ENCODE measurements at regions not wholly inside any gene's neighbourhood (a gene's known extent, or its start where the extent isn't known, plus 50 kb on each side); places are given as distances from the start of the nearest gene placed in this dataset.

DNA sequence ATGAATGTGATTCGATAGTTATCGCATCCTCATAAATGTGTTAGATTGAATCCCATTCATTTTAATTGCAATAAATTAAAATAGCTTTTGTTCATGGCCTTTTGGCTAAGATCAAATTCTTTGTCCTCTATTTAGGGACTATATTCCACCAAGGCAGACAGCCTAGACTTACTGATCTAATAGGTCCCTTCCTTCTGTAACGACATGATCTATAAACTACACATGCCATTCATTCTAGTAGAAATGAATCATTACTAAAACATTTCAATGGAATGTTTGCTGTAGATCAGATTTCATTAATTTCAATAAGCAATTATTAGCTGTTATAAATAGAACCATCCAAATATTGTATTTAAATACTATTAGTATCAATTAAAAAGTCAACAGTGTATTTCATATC is 526.6 kb upstream of the KLHL1 start:
- H3K27ac ChIP-seq (ENCODE audit: low read depth, low read length) = no peak overlapping the region
- H3K9me3 ChIP-seq (ENCODE audit: insufficient read depth, low read length) = no peaks in the 10 kb centered on the region
- H3K9ac ChIP-seq (ENCODE audit: low read length) = no peak overlapping the region
- H3F3A ChIP-seq (ENCODE audit: insufficient read depth) = no peaks in the 10 kb centered on the region
- H3K79me2 ChIP-seq (ENCODE audit: insufficient read depth, low read length) = no peaks in the 10 kb centered on the region
- no peaks in the 10 kb centered on the region for H3K36me3 ChIP-seq (ENCODE audit: low read length)
- H3K27me3 ChIP-seq (ENCODE audit: low read length) = no peaks in the 10 kb centered on the region
- H2AFZ ChIP-seq (ENCODE audit: low read depth, low read length, severe bottlenecking) = no peak overlapping the region
- no peak for TF ChIP-seq EZH2phosphoT487 (conservative IDR thresholded peaks at IDR 0.05; ENCODE audit: low read length)
- TF ChIP-seq, protein P1, sequence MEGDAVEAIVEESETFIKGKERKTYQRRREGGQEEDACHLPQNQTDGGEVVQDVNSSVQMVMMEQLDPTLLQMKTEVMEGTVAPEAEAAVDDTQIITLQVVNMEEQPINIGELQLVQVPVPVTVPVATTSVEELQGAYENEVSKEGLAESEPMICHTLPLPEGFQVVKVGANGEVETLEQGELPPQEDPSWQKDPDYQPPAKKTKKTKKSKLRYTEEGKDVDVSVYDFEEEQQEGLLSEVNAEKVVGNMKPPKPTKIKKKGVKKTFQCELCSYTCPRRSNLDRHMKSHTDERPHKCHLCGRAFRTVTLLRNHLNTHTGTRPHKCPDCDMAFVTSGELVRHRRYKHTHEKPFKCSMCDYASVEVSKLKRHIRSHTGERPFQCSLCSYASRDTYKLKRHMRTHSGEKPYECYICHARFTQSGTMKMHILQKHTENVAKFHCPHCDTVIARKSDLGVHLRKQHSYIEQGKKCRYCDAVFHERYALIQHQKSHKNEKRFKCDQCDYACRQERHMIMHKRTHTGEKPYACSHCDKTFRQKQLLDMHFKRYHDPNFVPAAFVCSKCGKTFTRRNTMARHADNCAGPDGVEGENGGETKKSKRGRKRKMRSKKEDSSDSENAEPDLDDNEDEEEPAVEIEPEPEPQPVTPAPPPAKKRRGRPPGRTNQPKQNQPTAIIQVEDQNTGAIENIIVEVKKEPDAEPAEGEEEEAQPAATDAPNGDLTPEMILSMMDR (IDR thresholded peaks at IDR 0.05; ENCODE audit: insufficient read depth, low read length, poor library complexity, severe bottlenecking) = no peak
- no peak overlapping the region for H3K4me2 ChIP-seq (ENCODE audit: low read depth, low read length, poor library complexity, severe bottlenecking)
- H3K9me2 ChIP-seq (replicated peaks; ENCODE audit: insufficient read depth, low read length) = no peaks in the 10 kb centered on the region
- no peak overlapping the region for H3K4me3 ChIP-seq (ENCODE audit: insufficient read depth, low read length, poor library complexity, severe bottlenecking)
- H4K20me1 ChIP-seq (ENCODE audit: low read depth, low read length) = no peaks in the 10 kb centered on the region

DNA sequence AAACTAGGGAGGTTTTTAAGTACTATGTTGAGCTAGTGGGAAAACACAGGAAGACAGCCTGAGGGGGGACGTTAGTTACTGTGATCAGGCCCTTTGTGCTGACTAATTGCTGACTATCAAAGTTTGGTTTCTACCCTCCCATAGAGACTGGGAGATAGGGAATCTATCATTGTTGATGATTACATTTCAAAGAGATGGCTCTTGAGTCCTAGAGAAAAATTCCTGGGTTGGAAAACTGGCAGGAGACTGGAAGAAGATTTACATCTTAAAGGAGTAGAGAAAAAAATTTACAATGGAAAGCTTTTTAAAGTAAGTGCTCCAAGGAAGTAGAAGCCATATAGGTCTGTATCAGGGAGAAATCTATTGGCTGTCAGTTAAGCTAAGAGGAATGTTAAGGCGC is 522.0 kb upstream of the KLHL1 start:
- Histone ChIP-seq H3K9ac (ENCODE audit: low read length) (no peak overlapping the region), H3K27me3 (ENCODE audit: low read length) (no peaks in the 10 kb centered on the region), H3K4me3 (ENCODE audit: insufficient read depth, low read length, poor library complexity, severe bottlenecking) (no peak overlapping the region), H3K79me2 (ENCODE audit: insufficient read depth, low read length) (no peaks in the 10 kb centered on the region), H2AFZ (ENCODE audit: low read depth, low read length, severe bottlenecking) (peak overlapping the region; percentile 17), H4K20me1 (ENCODE audit: low read depth, low read length) (no peaks in the 10 kb centered on the region), H3K36me3 (ENCODE audit: low read length) (no peaks in the 10 kb centered on the region), H3F3A (ENCODE audit: insufficient read depth) (no peaks in the 10 kb centered on the region), H3K9me3 (ENCODE audit: insufficient read depth, low read length) (no peaks in the 10 kb centered on the region), H3K4me2 (ENCODE audit: low read depth, low read length, poor library complexity, severe bottlenecking) (no peak overlapping the region), H3K27ac (ENCODE audit: low read depth, low read length) (no peak overlapping the region), H3K9me2 (replicated peaks; ENCODE audit: insufficient read depth, low read length) (no peaks in the 10 kb centered on the region)
- no peak for TF ChIP-seq EZH2phosphoT487 (conservative IDR thresholded peaks at IDR 0.05; ENCODE audit: low read length)
- TF ChIP-seq, protein P1 (IDR thresholded peaks at IDR 0.05; ENCODE audit: insufficient read depth, low read length, poor library complexity, severe bottlenecking) = no peak

DNA sequence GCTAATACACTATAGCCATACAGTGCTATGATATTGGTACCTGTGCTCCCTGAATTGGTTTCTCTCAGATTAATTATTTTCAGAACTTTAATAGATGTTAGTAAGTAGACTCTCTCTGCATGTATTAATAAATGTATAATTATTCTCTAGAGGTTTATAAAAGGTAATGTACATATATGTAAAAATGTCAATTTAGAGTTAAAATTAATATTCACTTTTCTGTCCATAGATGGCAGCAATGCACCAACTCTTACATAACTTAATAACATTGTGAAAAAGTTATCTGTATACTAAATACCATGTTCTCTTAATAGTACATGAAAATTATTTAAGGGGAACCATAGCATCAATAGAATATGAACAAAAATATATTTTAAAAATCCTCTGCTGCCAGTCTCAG is 515.0 kb upstream of the KLHL1 start:
- Histone ChIP-seq H3K9me2 (replicated peaks; ENCODE audit: insufficient read depth, low read length) (no peaks in the 10 kb centered on the region), H3F3A (ENCODE audit: insufficient read depth) (no peaks in the 10 kb centered on the region), H2AFZ (ENCODE audit: low read depth, low read length, severe bottlenecking) (peak overlapping the region; percentile 73), H3K4me3 (ENCODE audit: insufficient read depth, low read length, poor library complexity, severe bottlenecking) (no peak overlapping the region), H3K4me2 (ENCODE audit: low read depth, low read length, poor library complexity, severe bottlenecking) (no peak overlapping the region), H3K27ac (ENCODE audit: low read depth, low read length) (no peak overlapping the region), H3K9ac (ENCODE audit: low read length) (no peak overlapping the region), H3K27me3 (ENCODE audit: low read length) (no peaks in the 10 kb centered on the region), H3K79me2 (ENCODE audit: insufficient read depth, low read length) (no peaks in the 10 kb centered on the region), H3K36me3 (ENCODE audit: low read length) (no peaks in the 10 kb centered on the region), H4K20me1 (ENCODE audit: low read depth, low read length) (no peaks in the 10 kb centered on the region), H3K9me3 (ENCODE audit: insufficient read depth, low read length) (no peaks in the 10 kb centered on the region)
- TF ChIP-seq, protein P1 (IDR thresholded peaks at IDR 0.05; ENCODE audit: insufficient read depth, low read length, poor library complexity, severe bottlenecking) = no peak
- no peak for TF ChIP-seq EZH2phosphoT487 (conservative IDR thresholded peaks at IDR 0.05; ENCODE audit: low read length)
